Astrocyte of the spinal cord (primary cell): ENCODE measurements at regions not wholly inside any gene's neighbourhood (a gene's known extent, or its start where the extent isn't known, plus 50 kb on each side); places are given as distances from the start of the nearest gene placed in this dataset.

ENCODE experiments used
- DNase-seq: peaks from one replicate; pipeline ENCODE4 v3.0.0; 2011; ENCODE audit warnings: low read depth, low spot score
- H3K4me3 ChIP-seq: 2 replicates; pipeline ENCODE4 v1.5.1; 2011; ENCODE audit warnings: low read depth, mild to moderate bottlenecking, low read length, moderate library complexity
- CTCF ChIP-seq: IDR thresholded peaks from 2 replicates; pipeline ENCODE4 v1.5.1; 2012; ENCODE audit warnings: low read depth, mild to moderate bottlenecking, low read length, inconsistent platforms
- in situ Hi-C: cut with HindIII; loops from 2 replicates; pipeline ENCODE4 v1.10.0; 2017; ENCODE audit warnings: low sequenced_read_pairs

DNA sequence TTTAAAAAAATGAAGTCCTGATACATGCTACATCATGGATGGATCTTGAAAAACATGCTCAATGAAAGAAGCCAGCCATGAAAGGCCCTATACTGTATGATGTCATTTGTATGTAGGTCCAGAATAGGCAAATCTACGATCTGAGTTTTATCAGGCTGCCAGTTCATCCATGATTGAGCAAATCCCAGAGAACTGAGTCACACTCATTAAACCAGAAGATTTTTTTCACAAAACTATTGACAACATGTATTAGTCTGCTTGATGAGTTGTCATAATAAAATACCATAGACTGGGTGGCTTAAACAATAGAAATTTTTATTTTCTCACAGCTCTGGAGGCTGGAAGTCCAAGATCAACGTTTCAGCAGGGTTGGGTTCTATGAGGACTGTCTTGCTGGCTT lies 130.7 kb downstream of the MREG start:
- TF ChIP-seq CTCF, result no peak
- in situ Hi-C loops, result no loop called here
- H3K4me3 ChIP-seq, result no peak overlapping the region
- DNase-seq, result no peak

GRCh38 chr2:215881582-215881981 lies 131.8 kb downstream of the MREG start:
- TF ChIP-seq CTCF, result no peak
- in situ Hi-C loops, result no loop called here
- H3K4me3 ChIP-seq, result no peak overlapping the region
- DNase-seq, result no peak

DNA sequence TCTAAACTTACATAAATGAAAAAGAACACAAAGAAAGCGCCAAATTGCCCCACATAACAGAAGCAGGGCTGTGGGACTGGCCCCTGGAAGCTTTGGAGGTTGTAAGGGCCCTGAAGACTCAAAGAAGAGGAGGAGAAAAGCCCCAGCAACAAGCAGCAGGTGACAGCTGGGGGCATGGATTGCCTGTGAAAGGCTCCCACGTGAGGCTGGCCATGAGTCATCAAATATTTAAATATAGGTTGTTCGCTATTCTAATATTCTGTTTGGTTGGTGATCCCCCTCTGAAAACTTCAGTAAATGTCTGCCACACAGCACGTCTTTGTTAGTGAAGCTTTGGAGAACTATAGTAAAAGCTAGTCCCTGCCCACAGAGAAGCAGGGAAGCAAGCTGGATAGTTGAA lies 132.4 kb downstream of the MREG start:
- in situ Hi-C loops, result no loop called here
- no peak for DNase-seq
- no peak overlapping the region for H3K4me3 ChIP-seq
- TF ChIP-seq CTCF, result no peak

GRCh38 chr2:215879977-215880940 lies 133.1 kb downstream of the MREG start:
- in situ Hi-C loops, result no loop called here
- H3K4me3 ChIP-seq, result no peak overlapping the region
- DNase-seq, result no peak
- no peak for TF ChIP-seq CTCF

- in situ Hi-C loops, result no loop called here
- no peak for TF ChIP-seq CTCF
- H3K4me3 ChIP-seq, result no peak overlapping the region
- DNase-seq, result no peak
Observed at GRCh38 chr2:215879331-215879730, 134.0 kb downstream of the MREG start.

GRCh38 chr2:215878476-215879063 lies 134.8 kb downstream of the MREG start:
- TF ChIP-seq CTCF, result no peak
- DNase-seq, result no peak
- H3K4me3 ChIP-seq, result no peak overlapping the region
- in situ Hi-C loops, result no loop called here
